SHP77 treated with DMSO at 0.1 percent for 48 hours (cell line): ENCODE measurements at regions not wholly inside any gene's neighbourhood (a gene's known extent, or its start where the extent isn't known, plus 50 kb on each side); places are given as distances from the start of the nearest gene placed in this dataset.
"Not testable (repeated sequence)": the region's sequence is repeated elsewhere in the genome, so short reads cannot be mapped to it uniquely, and the experiment has no call there.

Experiments
- DNase-seq: peaks from one replicate; lab custom pipeline; 2025; lab: John Stamatoyannopoulos, UW

- no peak for DNase-seq
Measured at GRCh38 chr11:86145439-86146156, 76.7 kb upstream of the PICALM start.

DNA sequence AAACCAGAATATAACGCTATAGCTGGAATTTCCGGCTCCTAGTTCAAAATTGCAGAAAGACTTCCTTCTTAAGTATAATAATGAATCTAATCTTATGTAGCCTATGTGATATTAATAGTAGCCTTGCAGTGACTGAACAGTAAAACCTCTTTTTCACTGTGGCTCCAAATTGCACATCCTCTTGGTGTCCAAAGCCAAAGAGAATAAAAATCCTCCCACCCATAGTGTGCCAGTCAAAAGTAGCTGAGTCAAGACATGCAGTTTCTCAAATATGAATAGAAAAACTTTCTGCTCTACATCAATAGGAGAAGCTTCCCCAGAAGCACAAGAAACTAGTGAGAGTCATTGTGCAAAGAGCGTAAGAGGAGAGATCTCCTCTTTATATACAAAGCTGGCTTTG, 76.0 kb upstream of the PICALM start:
- no peak for DNase-seq

DNA sequence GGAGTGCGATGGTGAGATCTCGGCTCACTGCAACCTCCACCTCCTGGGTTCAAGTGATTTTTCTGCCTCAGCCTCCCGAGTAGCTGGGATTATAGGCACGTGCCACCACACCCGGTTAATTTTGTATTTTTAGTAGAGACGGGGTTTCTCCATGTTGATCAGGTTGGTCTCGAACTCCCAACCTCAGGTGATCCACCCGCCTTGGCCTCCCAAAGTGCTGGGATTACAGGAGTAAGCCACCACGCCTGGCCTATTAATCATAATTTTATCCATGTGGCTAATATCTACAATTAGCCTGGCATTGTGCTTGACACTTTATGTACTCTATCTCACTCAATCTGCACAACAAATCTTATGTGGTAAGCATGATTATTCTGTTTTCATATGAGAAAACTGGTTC, 75.2 kb upstream of the PICALM start:
- not testable (repeated sequence) for DNase-seq

DNA sequence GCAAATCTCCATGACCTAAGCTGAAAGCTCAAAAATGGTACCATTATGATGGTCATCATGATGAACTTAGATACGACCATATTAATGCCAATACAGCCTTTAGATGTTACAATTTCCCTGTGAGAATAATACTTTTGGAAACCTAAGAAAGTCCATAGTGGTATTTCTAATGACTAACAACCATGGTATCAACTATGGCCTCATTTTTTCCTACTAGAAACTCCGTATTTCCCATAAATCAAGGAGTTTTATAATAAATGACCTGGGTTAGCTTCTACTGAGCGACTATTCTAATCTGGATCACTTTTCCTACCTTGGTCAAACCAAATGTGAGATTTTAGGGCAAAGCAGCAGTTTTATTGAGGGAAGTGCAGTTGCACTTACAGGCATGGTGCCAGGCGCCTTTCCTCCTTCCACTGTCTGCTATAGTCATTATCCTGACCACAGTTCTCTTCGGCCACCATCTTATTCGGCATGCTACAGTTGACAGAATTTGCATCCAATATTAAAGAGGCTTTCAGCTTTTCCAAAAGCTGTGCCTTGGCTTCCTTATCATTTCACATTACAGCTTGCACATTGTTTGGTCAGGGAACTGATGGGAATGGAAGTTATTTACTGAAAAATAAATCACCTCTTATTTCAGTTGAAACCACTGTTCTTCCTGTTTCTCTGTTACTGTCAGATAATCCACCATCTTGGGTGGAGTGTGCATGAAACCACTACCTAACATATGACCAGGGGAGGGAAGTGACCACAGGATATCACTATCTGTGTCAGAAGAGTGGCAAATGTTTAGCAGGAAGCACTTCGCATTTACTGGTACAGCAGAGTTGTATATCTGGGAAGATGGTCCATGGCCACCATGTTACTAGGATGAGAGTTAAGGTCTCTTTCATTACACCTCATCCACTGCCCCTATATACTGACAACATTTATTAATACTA, 74.5 kb upstream of the PICALM start:
- DNase-seq: no peak

- no peak for DNase-seq
Measured at GRCh38 chr11:86142170-86142569, 73.3 kb upstream of the PICALM start.

DNA sequence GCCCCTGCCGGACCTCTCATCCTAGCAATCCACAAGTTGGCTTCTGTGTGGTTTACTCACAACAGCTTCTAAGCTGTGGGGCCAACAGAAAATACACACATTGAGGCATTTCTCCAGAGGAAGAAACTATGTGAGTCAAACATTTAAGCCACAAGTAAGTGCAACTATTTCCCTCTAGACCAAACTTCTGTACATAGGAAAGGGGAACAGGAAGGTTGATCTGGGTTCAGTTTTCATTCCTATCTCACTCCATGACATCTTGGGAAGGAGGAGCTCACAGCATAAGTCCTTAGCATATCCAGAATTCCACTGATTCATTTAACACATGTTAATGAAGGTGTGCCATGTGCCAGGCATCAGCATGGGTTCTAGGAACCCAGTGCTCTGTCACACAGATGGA, 72.8 kb upstream of the PICALM start:
- DNase-seq: no peak

GRCh38 chr11:86140334-86140990, 71.6 kb upstream of the PICALM start:
- no peak for DNase-seq

DNA sequence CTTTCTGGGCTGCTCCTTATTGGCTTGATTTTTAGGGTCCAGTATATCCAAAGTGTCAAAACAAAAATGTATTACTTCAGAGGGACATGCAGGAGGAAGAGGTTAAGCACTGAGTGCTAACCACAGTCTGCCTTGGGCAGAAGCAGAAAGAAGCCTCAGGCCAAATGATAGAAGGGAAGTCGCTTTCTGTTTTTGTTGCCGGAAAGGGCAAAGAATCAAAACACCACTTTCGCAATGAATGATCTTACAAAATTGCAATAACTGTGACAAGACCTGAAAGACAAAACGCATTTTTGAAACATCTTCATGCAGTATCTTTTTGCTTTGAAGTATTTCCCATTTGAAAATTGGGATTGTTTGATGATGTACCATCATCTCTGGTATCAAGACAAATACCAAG, 70.1 kb upstream of the PICALM start:
- no peak for DNase-seq

- DNase-seq: no peak
Measured at GRCh38 chr11:86136538-86136937, 67.7 kb upstream of the PICALM start.

- DNase-seq: no peak
Measured at GRCh38 chr11:86135319-86135714, 66.4 kb upstream of the PICALM start.

DNA sequence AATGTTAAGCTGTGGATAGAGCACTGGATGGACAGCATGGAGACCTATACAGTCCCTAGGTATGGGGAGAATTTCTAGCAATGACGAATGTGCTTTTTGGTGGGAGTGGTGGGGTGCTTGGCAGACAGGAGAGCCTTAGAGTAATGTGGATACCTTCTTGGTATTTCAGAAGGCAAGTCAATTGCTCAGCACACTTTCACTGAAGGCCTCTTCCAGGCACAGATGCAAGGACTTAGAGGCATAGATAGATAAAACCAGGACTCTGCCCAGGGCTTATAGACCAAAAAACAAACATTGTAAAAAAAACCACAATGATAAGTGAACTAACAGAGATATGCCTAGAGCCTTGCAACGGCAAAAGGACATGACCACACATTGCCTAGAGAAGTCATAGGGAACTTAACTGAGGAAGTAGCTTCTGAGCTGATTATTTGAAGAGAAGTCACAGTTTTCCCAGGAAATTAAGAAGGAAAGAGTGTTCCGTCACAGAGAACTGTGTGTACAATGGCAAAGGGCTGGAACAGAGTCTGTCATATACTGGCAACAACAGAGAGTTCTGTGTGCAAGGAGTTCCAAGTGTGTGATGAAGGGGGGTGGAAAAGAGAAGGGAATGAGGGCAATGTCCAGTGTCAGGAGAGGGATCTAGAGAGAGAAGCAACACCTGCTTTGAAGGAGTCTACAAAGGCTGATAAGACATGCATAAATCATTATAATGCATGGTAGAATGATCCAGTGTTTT, 65.9 kb upstream of the PICALM start:
- DNase-seq: no peak

DNA sequence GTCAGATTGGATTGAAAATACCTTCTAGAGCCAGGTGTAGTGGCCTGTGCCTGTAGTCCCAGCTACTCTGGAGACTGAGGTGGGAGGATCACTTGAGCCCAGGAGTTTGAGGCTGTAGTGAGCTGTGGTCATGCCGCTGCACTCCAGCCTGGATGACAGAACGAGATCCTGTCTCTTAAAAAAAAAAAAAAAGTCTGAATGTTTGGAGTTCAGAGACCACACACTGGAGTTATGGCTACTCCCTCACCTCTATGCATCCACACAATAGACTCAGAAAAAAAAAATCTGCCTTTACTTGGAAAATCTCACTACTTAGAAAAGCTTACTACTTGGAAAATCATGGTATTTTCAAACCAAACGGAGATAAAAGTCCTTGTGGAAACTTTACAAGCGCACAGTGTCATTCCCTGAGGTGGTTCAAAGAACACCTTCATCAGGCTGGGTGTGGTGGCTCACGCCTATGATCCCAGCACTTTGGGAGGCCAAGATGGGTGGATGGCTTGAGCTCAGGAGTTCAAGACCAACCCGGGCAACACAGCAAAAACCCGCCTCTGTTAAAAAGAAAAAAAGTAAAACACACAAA, 63.9 kb upstream of the PICALM start:
- DNase-seq: no peak

DNA sequence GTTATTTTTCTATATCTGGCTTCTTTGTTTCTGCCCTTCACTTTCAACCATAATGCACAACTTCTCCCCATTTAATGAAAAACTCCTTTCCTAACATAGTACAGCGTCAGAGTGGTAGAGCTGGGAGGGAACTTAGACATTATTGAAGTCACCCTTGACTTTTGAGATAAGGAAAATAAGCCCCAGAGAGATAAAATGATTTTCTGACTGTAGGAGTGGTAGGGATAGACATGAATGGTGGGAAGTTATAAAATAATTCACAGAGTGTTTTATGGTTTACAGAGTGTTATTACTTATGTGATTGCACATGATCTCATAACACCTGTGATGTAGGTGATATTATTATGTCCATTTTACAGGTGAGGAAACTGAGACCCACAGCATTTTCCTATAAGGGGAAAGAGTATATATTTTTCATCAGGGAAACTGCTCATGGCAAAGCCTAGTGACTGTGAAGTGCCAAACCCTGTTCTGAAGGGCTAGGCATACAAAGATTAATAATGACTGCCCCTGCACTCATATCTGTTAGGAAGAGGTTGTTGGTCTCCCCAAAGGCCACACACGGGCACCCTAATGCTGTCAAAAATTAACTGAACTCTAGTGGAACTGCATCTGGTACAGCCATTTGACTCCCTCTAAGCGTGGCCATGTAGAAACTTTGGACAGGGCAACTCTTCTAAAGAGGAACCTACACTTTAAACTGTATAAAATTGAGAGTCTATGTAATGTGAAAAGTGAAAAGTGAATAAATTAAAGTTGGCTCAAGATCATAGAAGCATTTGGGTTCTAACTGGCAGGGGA, 61.1 kb upstream of the PICALM start:
- no peak for DNase-seq

DNA sequence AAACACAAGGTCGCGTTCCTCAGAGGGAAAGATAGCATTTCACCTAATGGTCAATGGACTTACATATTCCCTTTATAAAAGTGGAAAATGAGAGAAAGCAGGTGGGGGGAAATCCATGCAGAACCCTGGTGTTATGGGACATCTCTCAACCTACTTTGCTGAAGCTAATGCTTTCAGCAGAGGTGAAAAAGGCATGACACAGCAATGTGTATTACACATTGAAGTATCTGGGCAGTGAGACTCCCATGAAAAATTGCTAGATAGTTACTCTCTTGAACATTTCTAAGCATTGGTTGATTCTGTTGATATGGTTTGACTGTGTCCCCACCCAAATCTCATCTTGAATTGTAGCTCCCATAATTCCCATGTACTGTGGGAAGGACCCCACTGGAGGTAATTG, 60.0 kb upstream of the PICALM start:
- no peak for DNase-seq

- DNase-seq: no peak
Measured at GRCh38 chr11:86126862-86127261, 58.0 kb upstream of the PICALM start.

DNA sequence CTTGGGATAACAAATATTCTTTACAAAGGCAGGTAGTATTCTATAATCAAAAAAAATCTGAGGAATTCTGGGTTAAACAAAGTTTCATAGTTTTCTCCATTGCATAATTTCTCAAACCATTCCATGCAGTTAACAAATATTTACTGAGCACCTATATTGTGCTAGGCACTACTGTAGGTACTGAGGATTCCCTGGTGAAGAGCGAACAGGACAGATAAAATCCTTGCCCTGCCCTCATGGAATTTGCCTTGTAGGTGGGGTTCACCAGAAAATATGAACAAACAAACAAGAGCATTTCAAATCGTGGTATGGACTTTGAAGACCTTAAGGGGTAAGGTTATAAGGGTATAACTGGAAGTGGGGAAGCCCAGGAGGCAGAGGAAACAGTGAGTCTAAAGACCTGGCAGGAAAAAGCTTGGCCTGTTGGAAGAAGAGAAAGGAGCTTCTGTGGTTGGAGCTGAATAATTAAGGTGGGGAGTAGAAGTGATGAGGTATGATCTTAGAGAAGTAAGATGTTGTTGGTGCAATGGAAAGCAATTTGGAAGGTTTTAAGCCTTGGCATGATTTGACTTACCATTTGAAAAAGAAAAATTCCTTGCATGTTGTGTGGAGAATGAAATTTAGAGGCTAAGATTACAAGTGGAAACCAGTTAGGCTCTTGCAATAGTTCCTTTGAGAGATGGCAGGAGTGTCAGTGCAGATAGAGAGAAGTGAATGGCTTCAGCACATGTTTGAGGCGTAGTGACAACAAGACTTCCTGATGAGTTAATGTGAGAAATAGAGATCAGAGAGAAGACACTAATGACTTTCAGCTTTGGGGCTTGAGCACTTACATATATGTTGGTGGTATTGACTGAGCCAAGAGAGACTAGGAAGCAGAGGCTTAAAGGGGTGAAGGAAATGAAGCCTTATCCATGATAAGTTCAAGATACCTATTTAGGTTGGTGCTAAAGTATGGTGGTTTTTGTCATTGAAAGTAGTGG, 55.7 kb upstream of the PICALM start:
- DNase-seq: no peak

- DNase-seq: no peak
Measured at GRCh38 chr11:86122773-86123172, 53.9 kb upstream of the PICALM start.

GRCh38 chr11:86120807-86121206, 51.9 kb upstream of the PICALM start:
- DNase-seq: no peak

GRCh38 chr11:86119906-86120305, 51.0 kb upstream of the PICALM start:
- DNase-seq: no peak

DNA sequence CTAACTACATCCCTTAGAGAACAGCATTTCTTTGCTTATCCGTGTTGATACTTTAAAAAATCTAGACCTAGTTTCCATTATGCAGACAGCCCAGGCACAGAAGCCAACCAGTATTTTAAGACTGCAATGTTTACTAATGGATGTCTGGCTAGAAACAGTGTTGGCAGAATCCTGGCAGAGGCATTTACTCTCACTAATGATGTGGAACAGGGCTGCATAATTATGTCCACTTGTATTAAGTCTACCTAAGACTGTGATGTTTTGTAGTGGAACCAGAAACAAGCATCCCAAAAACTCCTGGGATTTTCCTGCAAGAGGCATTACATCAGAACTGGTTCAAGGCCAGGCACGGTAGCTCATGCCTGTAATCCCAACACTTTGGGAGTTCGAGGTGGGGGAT, 50.2 kb upstream of the PICALM start:
- no peak for DNase-seq
